ENCODE measurements at regions not wholly inside any gene's neighbourhood (a gene's known extent, or its start where the extent isn't known, plus 50 kb on each side); places are given as distances from the start of the nearest gene placed in this dataset.

- Mint-ChIP-seq H3K4me1 (ENCODE audit: unreplicated experiment) (no peaks in the 10 kb centered on the region), H3K27ac (no peak overlapping the region), H3K9me3 (no peaks in the 10 kb centered on the region), H3K4me3 (no peak overlapping the region), H3K27me3 (peaks cover 37% of the 10 kb centered on the region), H3K36me3 (no peaks in the 10 kb centered on the region)
- no peak for DNase-seq (ENCODE audit: extremely low spot score, unreplicated experiment)
- TF ChIP-seq CTCF (conservative IDR thresholded peaks at IDR 0.05), result no peak
Observed at GRCh38 chr5:174275959-174276358, 230.5 kb downstream of the NSG2 start.

- H3K4me3 Mint-ChIP-seq, result no peak overlapping the region
- H3K27me3 Mint-ChIP-seq, result peaks cover 54% of the 10 kb centered on the region
- no peak for TF ChIP-seq CTCF (conservative IDR thresholded peaks at IDR 0.05)
- DNase-seq (ENCODE audit: extremely low spot score, unreplicated experiment), result no peak
- H3K36me3 Mint-ChIP-seq, result no peaks in the 10 kb centered on the region
- H3K4me1 Mint-ChIP-seq (ENCODE audit: unreplicated experiment), result no peaks in the 10 kb centered on the region
- no peaks in the 10 kb centered on the region for H3K9me3 Mint-ChIP-seq
- H3K27ac Mint-ChIP-seq, result no peak overlapping the region
Observed at GRCh38 chr5:174281089-174281760, 235.7 kb downstream of the NSG2 start.

GRCh38 chr5:174281855-174282254 is 236.3 kb downstream of the NSG2 start:
- peaks cover 56% of the 10 kb centered on the region for H3K27me3 Mint-ChIP-seq
- no peak for TF ChIP-seq CTCF (conservative IDR thresholded peaks at IDR 0.05)
- H3K4me3 Mint-ChIP-seq, result no peak overlapping the region
- H3K9me3 Mint-ChIP-seq, result no peaks in the 10 kb centered on the region
- no peak overlapping the region for H3K27ac Mint-ChIP-seq
- no peaks in the 10 kb centered on the region for H3K4me1 Mint-ChIP-seq (ENCODE audit: unreplicated experiment)
- no peak for DNase-seq (ENCODE audit: extremely low spot score, unreplicated experiment)
- H3K36me3 Mint-ChIP-seq, result no peaks in the 10 kb centered on the region

DNA sequence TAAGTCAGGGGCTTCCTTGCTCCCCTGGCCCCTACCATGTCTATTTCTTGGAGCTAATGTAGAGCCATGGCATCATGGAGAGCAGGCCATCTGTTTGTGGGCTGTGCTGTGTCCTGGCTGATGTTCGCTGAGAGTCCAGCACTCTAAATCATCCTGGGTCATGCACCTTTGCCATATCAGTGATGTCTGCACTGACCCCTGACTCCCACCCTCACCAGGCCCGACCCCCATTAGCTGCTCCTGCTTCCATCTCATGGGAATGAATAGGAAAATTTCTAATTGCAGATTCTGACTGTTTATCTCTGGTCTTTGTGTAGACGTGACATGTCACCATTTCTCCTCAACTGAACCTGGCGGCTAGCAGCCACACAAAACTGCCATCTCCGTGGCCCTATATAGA is 236.9 kb downstream of the NSG2 start:
- H3K4me1 Mint-ChIP-seq (ENCODE audit: unreplicated experiment), result no peaks in the 10 kb centered on the region
- no peak overlapping the region for H3K27ac Mint-ChIP-seq
- no peak for TF ChIP-seq CTCF (conservative IDR thresholded peaks at IDR 0.05)
- no peaks in the 10 kb centered on the region for H3K9me3 Mint-ChIP-seq
- no peaks in the 10 kb centered on the region for H3K36me3 Mint-ChIP-seq
- no peak overlapping the region for H3K4me3 Mint-ChIP-seq
- DNase-seq (ENCODE audit: extremely low spot score, unreplicated experiment), result no peak
- H3K27me3 Mint-ChIP-seq, result peaks cover 54% of the 10 kb centered on the region

DNA sequence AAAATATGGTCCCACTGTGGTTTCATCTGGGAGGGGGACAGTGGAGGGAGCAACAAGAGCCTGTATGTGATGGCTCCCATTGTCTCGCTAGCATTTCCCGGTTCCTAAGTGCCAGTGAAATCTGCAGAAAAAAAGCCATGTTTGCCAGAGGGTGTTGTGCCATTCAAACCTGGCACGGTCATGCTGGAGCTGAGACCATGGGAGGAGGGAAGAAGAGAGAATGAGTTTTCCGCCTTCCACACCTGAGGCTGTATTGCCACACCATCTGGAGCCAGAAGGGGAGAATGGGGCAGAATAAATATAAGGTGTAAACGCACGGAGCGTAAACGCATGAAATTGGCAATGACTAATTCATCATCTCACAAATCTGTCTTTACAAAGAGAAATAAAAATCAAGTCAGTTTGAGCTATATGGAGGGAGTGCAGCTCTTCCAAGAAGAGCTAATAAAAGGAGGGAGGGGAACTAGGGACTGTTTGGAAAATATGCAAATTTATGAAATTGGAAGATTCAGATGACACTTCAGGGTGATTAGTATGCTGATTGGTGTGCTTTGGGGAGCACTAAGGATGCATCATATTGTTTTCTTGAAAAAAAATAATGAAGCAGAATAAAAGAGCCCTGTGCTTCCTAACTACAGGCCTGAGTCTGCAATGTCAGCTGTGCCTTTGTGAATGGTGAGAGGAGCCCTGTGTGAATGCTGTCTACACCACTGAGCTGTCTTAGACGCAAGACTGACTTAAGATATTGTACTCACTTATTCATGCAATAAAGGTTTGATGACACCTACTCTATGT is 237.9 kb downstream of the NSG2 start:
- H3K4me3 Mint-ChIP-seq, result no peak overlapping the region
- no peaks in the 10 kb centered on the region for H3K36me3 Mint-ChIP-seq
- no peak for DNase-seq (ENCODE audit: extremely low spot score, unreplicated experiment)
- no peaks in the 10 kb centered on the region for H3K9me3 Mint-ChIP-seq
- no peak overlapping the region for H3K27ac Mint-ChIP-seq
- peaks cover 53% of the 10 kb centered on the region for H3K27me3 Mint-ChIP-seq
- no peaks in the 10 kb centered on the region for H3K4me1 Mint-ChIP-seq (ENCODE audit: unreplicated experiment)
- TF ChIP-seq CTCF (conservative IDR thresholded peaks at IDR 0.05), result no peak
